ENCODE measurements at regions not wholly inside any gene's neighbourhood (a gene's known extent, or its start where the extent isn't known, plus 50 kb on each side); places are given as distances from the start of the nearest gene placed in this dataset.

DNA sequence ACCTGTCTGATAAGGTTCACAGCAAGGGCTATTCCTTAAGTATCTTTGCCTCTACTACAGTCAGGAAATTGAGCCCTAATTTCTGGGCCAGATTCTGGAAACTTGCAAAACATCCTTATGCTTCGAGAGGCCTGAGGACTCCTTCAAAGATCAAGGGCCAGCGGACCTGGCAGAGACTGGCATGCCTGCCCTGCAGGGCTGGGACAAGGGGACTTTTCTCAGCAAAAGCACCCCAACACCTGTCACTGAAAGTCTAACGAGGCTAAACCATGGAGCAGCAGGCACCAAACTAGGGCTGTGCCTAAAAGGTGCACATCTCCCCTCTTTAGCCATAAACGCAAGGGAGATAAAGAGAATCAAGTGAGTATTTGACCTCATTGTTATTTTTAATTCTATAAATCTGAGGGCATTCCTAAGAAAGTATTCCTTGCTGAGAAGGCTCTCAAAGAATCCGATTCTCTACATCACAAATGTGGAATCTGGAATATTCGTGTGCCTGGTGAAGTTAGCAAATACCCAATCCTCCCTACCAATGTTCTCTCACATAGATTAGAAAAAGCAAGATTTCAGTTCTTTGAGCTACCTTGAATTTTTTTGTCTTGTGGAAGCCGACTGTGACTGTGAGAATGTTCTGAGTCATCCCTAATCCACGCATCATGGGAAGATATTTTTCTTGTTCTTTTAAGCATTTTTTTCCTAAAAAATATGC lies 328.2 kb upstream of the NOVA1 start:
- TF ChIP-seq, protein P1, sequence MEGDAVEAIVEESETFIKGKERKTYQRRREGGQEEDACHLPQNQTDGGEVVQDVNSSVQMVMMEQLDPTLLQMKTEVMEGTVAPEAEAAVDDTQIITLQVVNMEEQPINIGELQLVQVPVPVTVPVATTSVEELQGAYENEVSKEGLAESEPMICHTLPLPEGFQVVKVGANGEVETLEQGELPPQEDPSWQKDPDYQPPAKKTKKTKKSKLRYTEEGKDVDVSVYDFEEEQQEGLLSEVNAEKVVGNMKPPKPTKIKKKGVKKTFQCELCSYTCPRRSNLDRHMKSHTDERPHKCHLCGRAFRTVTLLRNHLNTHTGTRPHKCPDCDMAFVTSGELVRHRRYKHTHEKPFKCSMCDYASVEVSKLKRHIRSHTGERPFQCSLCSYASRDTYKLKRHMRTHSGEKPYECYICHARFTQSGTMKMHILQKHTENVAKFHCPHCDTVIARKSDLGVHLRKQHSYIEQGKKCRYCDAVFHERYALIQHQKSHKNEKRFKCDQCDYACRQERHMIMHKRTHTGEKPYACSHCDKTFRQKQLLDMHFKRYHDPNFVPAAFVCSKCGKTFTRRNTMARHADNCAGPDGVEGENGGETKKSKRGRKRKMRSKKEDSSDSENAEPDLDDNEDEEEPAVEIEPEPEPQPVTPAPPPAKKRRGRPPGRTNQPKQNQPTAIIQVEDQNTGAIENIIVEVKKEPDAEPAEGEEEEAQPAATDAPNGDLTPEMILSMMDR (IDR thresholded peaks at IDR 0.05): no peak
- TF ChIP-seq POLR2A (IDR thresholded peaks at IDR 0.05): no peak

Measured in thyroid gland (tissue), 4 donors.